Heart left ventricle (tissue), 13 donors: ENCODE measurements at regions not wholly inside any gene's neighbourhood (a gene's known extent, or its start where the extent isn't known, plus 50 kb on each side); places are given as distances from the start of the nearest gene placed in this dataset.

Source experiments
- POLR2A ChIP-seq, 2 donors: fragments of 450-650 bp; IDR thresholded peaks; one replicate each; pipeline ENCODE4 v1.6.1; 2017; ENCODE audit warnings: antibody characterized with exemption in 2 of 2, mild to moderate bottlenecking in 2 of 2, moderate library complexity in 2 of 2
- TF ChIP-seq, protein P1 (sequence below), 12 donors: fragments of 200-600 bp; sonication (generic) in 4 of 12; IDR thresholded peaks; one replicate each; pipeline versions ENCODE4 v1.5.0 to v1.8.0; 2018 to 2022; ENCODE audit warnings: antibody characterized with exemption in 12 of 12, mild to moderate bottlenecking in 5 of 12
- donor health status: ischemic (EF 13 %, LVEDD 7.1; RV severe dilation, severe dysfunction).
- donor health status: DM: no; HTN: yes; CAD: no.
- donor health status: DM: no; HTN: no; CAD: no.
- donor health status: ischemic (EF 25% LVEDD 6.9; RV normal size, moderate dysfunction).
- donor health status: ischemic (EF 25% LVEDD 5.7; RV mildly dilated, moderate dysfunction).
- donor health status: ischemic (EF 35%, LVEDD 5.7; RV mildly dilated, moderate dysfunction).
- donor health status: nonischemic (EF 11% LVEDD 7.7; RV severe dilation, severe dysfunction).
- donor health status: DM: yes; HTN: yes; CAD: no.
- donor health status: PGD.
- donor health status: ischemic (EF 29% LVEDD 5.4; RV normal size, mild dysfunction).
- donor health status: nonischemic (EF 23%, LVEDD 6.1; RV moderate dilation, normal function).

DNA sequence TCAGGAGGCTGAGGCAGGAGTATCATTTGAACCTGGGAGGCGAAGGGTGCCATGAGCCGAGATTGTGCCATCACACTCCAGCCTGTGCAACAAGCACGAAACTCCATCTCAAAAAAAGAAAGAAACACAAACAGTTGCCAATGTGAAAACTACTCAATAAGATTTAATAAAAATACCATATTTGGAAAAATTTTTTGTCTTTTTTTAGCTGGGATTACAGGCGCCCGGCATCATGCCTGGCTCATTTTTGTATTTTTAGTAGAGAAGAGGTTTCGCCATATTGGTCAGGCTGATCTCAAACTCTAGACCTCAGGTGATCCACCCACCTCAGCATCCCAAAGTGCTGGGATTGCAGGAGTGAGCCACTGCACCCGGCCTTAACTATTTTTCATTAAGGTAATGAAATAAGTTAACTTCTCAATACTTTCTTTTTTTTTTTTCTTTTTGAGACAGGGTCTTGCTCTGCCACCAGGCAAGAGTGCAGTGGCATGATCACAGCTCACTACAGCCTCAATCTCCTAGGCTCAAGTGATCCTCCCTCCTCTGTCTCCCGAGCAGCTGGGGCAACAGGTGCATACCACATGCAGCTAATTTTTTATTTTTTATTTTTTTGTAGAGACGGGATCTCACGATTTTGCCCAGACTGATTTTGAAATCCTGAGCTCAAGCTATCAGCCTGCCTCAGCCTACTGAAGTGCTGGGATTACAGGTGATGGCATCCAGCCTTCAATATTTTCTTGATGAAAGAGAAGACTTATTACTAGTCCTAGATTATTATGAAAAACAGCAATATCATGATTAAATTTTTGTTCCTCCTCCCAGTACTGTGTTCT, 4746.2 kb upstream of the OR11H1 start:
- TF ChIP-seq, protein P1, sequence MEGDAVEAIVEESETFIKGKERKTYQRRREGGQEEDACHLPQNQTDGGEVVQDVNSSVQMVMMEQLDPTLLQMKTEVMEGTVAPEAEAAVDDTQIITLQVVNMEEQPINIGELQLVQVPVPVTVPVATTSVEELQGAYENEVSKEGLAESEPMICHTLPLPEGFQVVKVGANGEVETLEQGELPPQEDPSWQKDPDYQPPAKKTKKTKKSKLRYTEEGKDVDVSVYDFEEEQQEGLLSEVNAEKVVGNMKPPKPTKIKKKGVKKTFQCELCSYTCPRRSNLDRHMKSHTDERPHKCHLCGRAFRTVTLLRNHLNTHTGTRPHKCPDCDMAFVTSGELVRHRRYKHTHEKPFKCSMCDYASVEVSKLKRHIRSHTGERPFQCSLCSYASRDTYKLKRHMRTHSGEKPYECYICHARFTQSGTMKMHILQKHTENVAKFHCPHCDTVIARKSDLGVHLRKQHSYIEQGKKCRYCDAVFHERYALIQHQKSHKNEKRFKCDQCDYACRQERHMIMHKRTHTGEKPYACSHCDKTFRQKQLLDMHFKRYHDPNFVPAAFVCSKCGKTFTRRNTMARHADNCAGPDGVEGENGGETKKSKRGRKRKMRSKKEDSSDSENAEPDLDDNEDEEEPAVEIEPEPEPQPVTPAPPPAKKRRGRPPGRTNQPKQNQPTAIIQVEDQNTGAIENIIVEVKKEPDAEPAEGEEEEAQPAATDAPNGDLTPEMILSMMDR (IDR thresholded peaks at IDR 0.05) = no peak
- no peak for TF ChIP-seq POLR2A (IDR thresholded peaks at IDR 0.05)
